ENCODE measurements at regions not wholly inside any gene's neighbourhood (a gene's known extent, or its start where the extent isn't known, plus 50 kb on each side); places are given as distances from the start of the nearest gene placed in this dataset.

GRCh38 chrX:40805404-40805803 is 70.1 kb upstream of the MED14 start:
- Histone ChIP-seq H3K36me3 (ENCODE audit: insufficient read depth, low read length) (no peaks in the 10 kb centered on the region), H3K27me3 (ENCODE audit: insufficient read depth, low read length) (no peaks in the 10 kb centered on the region), H2AFZ (ENCODE audit: low read depth, low read length) (no peak overlapping the region), H3K4me2 (ENCODE audit: low read length) (no peak overlapping the region), H3K79me2 (ENCODE audit: insufficient read depth, low read length) (no peaks in the 10 kb centered on the region), H3K27ac (ENCODE audit: low read depth, low read length) (no peak overlapping the region), H3K4me3 (ENCODE audit: insufficient read depth, low read depth, low read length) (no peak overlapping the region), H4K20me1 (ENCODE audit: insufficient read depth, low read length) (no peaks in the 10 kb centered on the region), H3K9ac (ENCODE audit: low read length) (no peak overlapping the region), H3K4me1 (ENCODE audit: insufficient read depth, low read length) (no peaks in the 10 kb centered on the region), H3K9me3 (ENCODE audit: insufficient read depth, low read depth, low read length) (no peaks in the 10 kb centered on the region)
- TF ChIP-seq EZH2 (IDR thresholded peaks at IDR 0.05; ENCODE audit: insufficient read depth, low read length): no peak
- no peak for TF ChIP-seq CTCF (IDR thresholded peaks at IDR 0.05; ENCODE audit: insufficient read depth, low read depth, low read length)
- peaks cover 2% of the 10 kb centered on the region for H3K9me3 Mint-ChIP-seq (ENCODE audit: unreplicated experiment)
- DNase-seq (ENCODE audit: low read depth) (no peak), FAIRE-seq (peak; percentile 20)
- H3K27me3 Mint-ChIP-seq (ENCODE audit: low read depth, unreplicated experiment): no peaks in the 10 kb centered on the region
- no peak overlapping the region for H3K27ac Mint-ChIP-seq (ENCODE audit: unreplicated experiment)
- no peaks in the 10 kb centered on the region for H3K36me3 Mint-ChIP-seq (ENCODE audit: low read depth, unreplicated experiment)
- H3K4me1 Mint-ChIP-seq (ENCODE audit: low read depth, unreplicated experiment): no peaks in the 10 kb centered on the region
- no peak overlapping the region for H3K4me3 Mint-ChIP-seq (ENCODE audit: unreplicated experiment)

GRCh38 chrX:40806513-40807220 is 71.3 kb upstream of the MED14 start:
- Histone ChIP-seq H4K20me1 (ENCODE audit: insufficient read depth, low read length) (no peaks in the 10 kb centered on the region), H3K36me3 (ENCODE audit: insufficient read depth, low read length) (no peaks in the 10 kb centered on the region), H3K79me2 (ENCODE audit: insufficient read depth, low read length) (no peaks in the 10 kb centered on the region), H3K4me2 (ENCODE audit: low read length) (no peak overlapping the region), H3K9me3 (ENCODE audit: insufficient read depth, low read depth, low read length) (no peaks in the 10 kb centered on the region), H3K9ac (ENCODE audit: low read length) (no peak overlapping the region), H3K4me1 (ENCODE audit: insufficient read depth, low read length) (no peaks in the 10 kb centered on the region), H2AFZ (ENCODE audit: low read depth, low read length) (no peak overlapping the region), H3K4me3 (ENCODE audit: insufficient read depth, low read depth, low read length) (no peak overlapping the region), H3K27me3 (ENCODE audit: insufficient read depth, low read length) (no peaks in the 10 kb centered on the region), H3K27ac (ENCODE audit: low read depth, low read length) (no peak overlapping the region)
- FAIRE-seq: peak; percentile 29
- Mint-ChIP-seq H3K36me3 (ENCODE audit: low read depth, unreplicated experiment) (no peaks in the 10 kb centered on the region), H3K4me1 (ENCODE audit: low read depth, unreplicated experiment) (no peaks in the 10 kb centered on the region), H3K27me3 (ENCODE audit: low read depth, unreplicated experiment) (no peaks in the 10 kb centered on the region), H3K4me3 (ENCODE audit: unreplicated experiment) (no peak overlapping the region), H3K9me3 (ENCODE audit: unreplicated experiment) (peaks cover 2% of the 10 kb centered on the region), H3K27ac (ENCODE audit: unreplicated experiment) (no peak overlapping the region)
- TF ChIP-seq EZH2 (IDR thresholded peaks at IDR 0.05; ENCODE audit: insufficient read depth, low read length): no peak
- no peak for TF ChIP-seq CTCF (IDR thresholded peaks at IDR 0.05; ENCODE audit: insufficient read depth, low read depth, low read length)
- DNase-seq (ENCODE audit: low read depth): peak; percentile 42

- H2AFZ ChIP-seq (ENCODE audit: low read depth, low read length): no peak overlapping the region
- H3K79me2 ChIP-seq (ENCODE audit: insufficient read depth, low read length): no peaks in the 10 kb centered on the region
- no peaks in the 10 kb centered on the region for H3K9me3 ChIP-seq (ENCODE audit: insufficient read depth, low read depth, low read length)
- no peak overlapping the region for H3K4me3 Mint-ChIP-seq (ENCODE audit: unreplicated experiment)
- no peaks in the 10 kb centered on the region for H3K27me3 Mint-ChIP-seq (ENCODE audit: low read depth, unreplicated experiment)
- H3K9ac ChIP-seq (ENCODE audit: low read length): no peak overlapping the region
- H3K36me3 Mint-ChIP-seq (ENCODE audit: low read depth, unreplicated experiment): no peaks in the 10 kb centered on the region
- no peak overlapping the region for H3K4me3 ChIP-seq (ENCODE audit: insufficient read depth, low read depth, low read length)
- no peak overlapping the region for H3K27ac Mint-ChIP-seq (ENCODE audit: unreplicated experiment)
- H3K36me3 ChIP-seq (ENCODE audit: insufficient read depth, low read length): no peaks in the 10 kb centered on the region
- H3K4me1 Mint-ChIP-seq (ENCODE audit: low read depth, unreplicated experiment): no peaks in the 10 kb centered on the region
- H3K27me3 ChIP-seq (ENCODE audit: insufficient read depth, low read length): no peaks in the 10 kb centered on the region
- no peak for DNase-seq (ENCODE audit: low read depth)
- H4K20me1 ChIP-seq (ENCODE audit: insufficient read depth, low read length): no peaks in the 10 kb centered on the region
- H3K4me2 ChIP-seq (ENCODE audit: low read length): no peak overlapping the region
- no peak for TF ChIP-seq CTCF (IDR thresholded peaks at IDR 0.05; ENCODE audit: insufficient read depth, low read depth, low read length)
- no peak for TF ChIP-seq EZH2 (IDR thresholded peaks at IDR 0.05; ENCODE audit: insufficient read depth, low read length)
- peaks cover 2% of the 10 kb centered on the region for H3K9me3 Mint-ChIP-seq (ENCODE audit: unreplicated experiment)
- H3K4me1 ChIP-seq (ENCODE audit: insufficient read depth, low read length): no peaks in the 10 kb centered on the region
- no peak for FAIRE-seq
- H3K27ac ChIP-seq (ENCODE audit: low read depth, low read length): no peak overlapping the region
These were observed 72.0 kb upstream of the MED14 start for GRCh38 chrX:40807384-40807783.
